Osteoblast (primary cell): ENCODE measurements at regions not wholly inside any gene's neighbourhood (a gene's known extent, or its start where the extent isn't known, plus 50 kb on each side); places are given as distances from the start of the nearest gene placed in this dataset.

Source experiments
- DNase-seq: peaks from one replicate; pipeline ENCODE4 v3.0.0; 2011; ENCODE audit warnings: low spot score, mixed read lengths; ENCODE audit not compliant: insufficient read length; ENCODE audit errors: missing footprints
- H2AFZ ChIP-seq: 2 replicates; pipeline ENCODE4 v1.6.0; 2011; ENCODE audit warnings: mild to moderate bottlenecking, low read length
- H3K27ac ChIP-seq: 2 replicates; pipeline ENCODE4 v1.5.1; 2011; ENCODE audit warnings: mild to moderate bottlenecking, low read depth, low read length, moderate library complexity
- H3K27me3 ChIP-seq: 2 replicates; pipeline ENCODE4 v1.6.0; 2012; ENCODE audit warnings: mild to moderate bottlenecking, control low read depth, inconsistent platforms, low read length, moderate library complexity; ENCODE audit not compliant: insufficient read depth
- H3K36me3 ChIP-seq: 2 replicates; pipeline ENCODE4 v1.5.1; 2011; ENCODE audit warnings: mild to moderate bottlenecking, low read length, control low read depth, moderate library complexity; ENCODE audit not compliant: insufficient read depth
- H3K4me1 ChIP-seq: 2 replicates; pipeline ENCODE4 v1.5.1; 2011; ENCODE audit warnings: mild to moderate bottlenecking, low read length, control low read depth, moderate library complexity; ENCODE audit not compliant: insufficient read depth
- H3K4me2 ChIP-seq: 2 replicates; pipeline ENCODE4 v1.6.0; 2011; ENCODE audit warnings: mild to moderate bottlenecking, low read length; ENCODE audit not compliant: insufficient read depth
- H3K4me3 ChIP-seq: fragments of 200-600 bp; sonication (generic); 3 replicates; pipeline ENCODE4 v1.5.1; 2012; ENCODE audit warnings: mild to moderate bottlenecking, low read length, inconsistent platforms; ENCODE audit not compliant: insufficient read depth
- H3K79me2 ChIP-seq: 2 replicates; pipeline ENCODE4 v1.6.0; 2012; ENCODE audit warnings: mild to moderate bottlenecking, low read length, control low read depth, inconsistent platforms; ENCODE audit not compliant: insufficient read depth
- H3K9me3 ChIP-seq: 2 replicates; pipeline ENCODE4 v1.5.1; 2011; ENCODE audit warnings: low read depth, low read length, control low read depth
- H4K20me1 ChIP-seq: 2 replicates; pipeline ENCODE4 v1.6.0; 2012; ENCODE audit warnings: mild to moderate bottlenecking, low read length, control low read depth; ENCODE audit not compliant: insufficient read depth
- CTCF ChIP-seq: IDR thresholded peaks from 2 replicates; pipeline ENCODE4 v1.5.1; 2011; ENCODE audit warnings: mild to moderate bottlenecking, low read depth, low read length, moderate library complexity; ENCODE audit errors: extremely low read depth

- Histone ChIP-seq H3K4me1 (no peaks in the 10 kb centered on the region), H2AFZ (no peak overlapping the region), H3K36me3 (no peaks in the 10 kb centered on the region), H3K27ac (no peak overlapping the region), H4K20me1 (no peaks in the 10 kb centered on the region), H3K4me2 (no peak overlapping the region), H3K4me3 (no peak overlapping the region), H3K27me3 (no peaks in the 10 kb centered on the region), H3K79me2 (no peaks in the 10 kb centered on the region), H3K9me3 (no peaks in the 10 kb centered on the region)
- no peak for DNase-seq
- no peak for TF ChIP-seq CTCF
Measured at GRCh38 chr1:208551024-208551423, 306.8 kb upstream of the PLXNA2 start.

DNA sequence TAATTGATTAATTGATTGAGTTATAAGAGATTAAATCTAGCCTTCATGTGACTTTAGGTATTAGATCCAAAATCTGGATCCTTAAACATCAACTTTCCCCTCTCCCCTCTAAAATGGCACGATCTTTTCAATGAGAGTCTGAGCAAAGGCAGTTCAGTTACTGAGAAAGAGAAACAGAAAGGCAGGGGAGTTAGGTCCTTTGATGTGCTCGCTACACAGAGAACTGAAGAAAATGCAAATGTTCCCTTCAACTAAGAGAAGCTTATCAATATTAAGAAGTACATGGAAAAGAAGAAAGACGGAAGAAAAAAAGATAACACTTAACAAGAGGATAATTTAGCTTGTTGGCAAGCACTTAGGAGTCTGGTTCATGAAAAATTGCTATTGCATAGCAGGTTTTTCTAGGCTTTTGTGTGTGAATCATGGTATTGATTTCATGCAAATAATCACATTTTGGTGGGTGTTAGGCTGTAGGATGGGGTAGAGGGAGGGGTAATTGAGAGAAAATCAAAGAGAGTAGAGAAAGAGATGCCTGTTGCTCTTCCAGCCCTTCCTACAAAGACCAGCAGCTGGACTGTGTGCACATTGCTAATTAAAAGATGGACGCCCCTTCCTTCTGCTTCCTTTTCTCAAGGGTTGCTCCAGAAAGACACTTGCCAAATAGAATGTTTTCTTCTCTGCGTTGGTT lies 307.6 kb upstream of the PLXNA2 start:
- Histone ChIP-seq H2AFZ (no peak overlapping the region), H3K79me2 (no peaks in the 10 kb centered on the region), H3K4me3 (no peak overlapping the region), H3K27me3 (no peaks in the 10 kb centered on the region), H3K4me2 (no peak overlapping the region), H3K27ac (no peak overlapping the region), H4K20me1 (no peaks in the 10 kb centered on the region), H3K36me3 (no peaks in the 10 kb centered on the region), H3K9me3 (no peaks in the 10 kb centered on the region), H3K4me1 (no peaks in the 10 kb centered on the region)
- no peak for TF ChIP-seq CTCF
- no peak for DNase-seq

DNA sequence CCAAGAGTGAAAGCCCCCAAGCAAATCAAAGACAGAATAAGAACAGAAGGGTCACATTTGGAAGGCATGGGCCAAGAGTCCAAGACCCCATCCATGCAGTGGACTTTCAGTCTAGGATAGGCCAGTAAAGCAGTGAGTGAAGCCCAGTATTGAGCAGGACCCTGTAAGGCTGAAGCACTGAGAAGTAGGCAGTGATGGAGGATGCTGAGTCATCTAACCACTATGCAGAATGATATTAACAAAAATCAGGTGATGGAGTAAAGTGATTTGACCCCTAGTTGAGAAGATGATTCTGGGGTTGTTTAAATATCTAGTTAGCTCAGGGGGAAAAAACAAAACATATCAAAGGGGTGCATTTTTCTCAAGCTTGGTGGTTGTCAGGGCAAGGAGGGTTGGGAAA lies 308.7 kb upstream of the PLXNA2 start:
- H3K79me2 ChIP-seq = no peaks in the 10 kb centered on the region
- H3K36me3 ChIP-seq = no peaks in the 10 kb centered on the region
- H3K4me2 ChIP-seq = no peak overlapping the region
- no peak overlapping the region for H2AFZ ChIP-seq
- TF ChIP-seq CTCF = no peak
- H3K9me3 ChIP-seq = no peaks in the 10 kb centered on the region
- no peaks in the 10 kb centered on the region for H4K20me1 ChIP-seq
- no peak overlapping the region for H3K4me3 ChIP-seq
- no peak for DNase-seq
- no peak overlapping the region for H3K27ac ChIP-seq
- H3K4me1 ChIP-seq = no peaks in the 10 kb centered on the region
- no peaks in the 10 kb centered on the region for H3K27me3 ChIP-seq

DNA sequence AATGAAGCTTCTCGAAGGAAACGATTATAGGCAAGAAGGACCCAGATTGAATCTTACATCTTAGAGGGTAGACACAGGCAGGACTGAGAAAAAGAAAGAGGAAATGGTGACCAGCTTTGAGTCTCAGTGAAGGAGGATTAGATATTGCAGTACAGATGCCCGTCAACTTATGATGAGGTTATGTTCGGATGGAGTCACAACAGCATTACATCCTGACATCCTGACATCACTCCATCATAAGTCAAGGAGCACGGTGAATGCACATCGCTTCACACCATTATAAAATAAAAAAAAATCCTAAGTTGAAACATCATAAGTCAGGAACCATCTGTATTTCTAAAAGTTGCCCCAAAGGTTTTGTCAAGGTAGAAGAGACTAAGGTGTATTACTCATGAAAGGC lies 312.3 kb upstream of the PLXNA2 start:
- Histone ChIP-seq H2AFZ (no peak overlapping the region), H3K27ac (no peak overlapping the region), H3K4me1 (no peaks in the 10 kb centered on the region), H3K4me2 (no peak overlapping the region), H3K27me3 (no peaks in the 10 kb centered on the region), H3K79me2 (no peaks in the 10 kb centered on the region), H3K4me3 (no peak overlapping the region), H3K9me3 (no peaks in the 10 kb centered on the region), H3K36me3 (no peaks in the 10 kb centered on the region), H4K20me1 (no peaks in the 10 kb centered on the region)
- TF ChIP-seq CTCF = no peak
- no peak for DNase-seq
